SK-N-SH treated with all-trans-retinoic acid at 6 μM for 48 hours (cell line): ENCODE measurements at regions not wholly inside any gene's neighbourhood (a gene's known extent, or its start where the extent isn't known, plus 50 kb on each side); places are given as distances from the start of the nearest gene placed in this dataset.

ENCODE experiments used
- ATAC-seq: fragments of 200-7000 bp; cut with Tn5 transposase; 3 replicates; pipeline ENCODE4 v1.9.1; 2020; ENCODE audit warnings: mild to moderate bottlenecking, moderate library complexity
- ARNTL ChIP-seq: fragments of 450-650 bp; formaldehyde crosslinking; IDR thresholded peaks from 2 replicates; pipeline ENCODE4 v1.5.0; 2020; ENCODE audit warnings: low read depth, mild to moderate bottlenecking, moderate library complexity, borderline replicate concordance
- BACH2 ChIP-seq: fragments of 250-450 bp; sonication (Bioruptor Pico); IDR thresholded peaks from 2 replicates; pipeline ENCODE4 v1.9.0; 2021; ENCODE audit warnings: mild to moderate bottlenecking, borderline replicate concordance
- CREB5 ChIP-seq: fragments of 250-450 bp; sonication (Bioruptor Pico); IDR thresholded peaks from 2 replicates; pipeline ENCODE4 v1.5.1; 2020; ENCODE audit warnings: low read depth, mild to moderate bottlenecking, moderate library complexity
- CSDC2 ChIP-seq: fragments of 250-450 bp; sonication (Bioruptor Pico); IDR thresholded peaks from 2 replicates; pipeline ENCODE4 v1.5.0; 2020; ENCODE audit warnings: mild to moderate bottlenecking, moderate library complexity
- CSRNP3 ChIP-seq: fragments of 250-450 bp; sonication (Bioruptor Pico); IDR thresholded peaks from 2 replicates; pipeline ENCODE4 v1.5.1; 2021; ENCODE audit warnings: mild to moderate bottlenecking, moderate library complexity
- ESRRG ChIP-seq: fragments of 250-450 bp; sonication (Bioruptor Pico); IDR thresholded peaks from 2 replicates; pipeline ENCODE4 v1.6.1; 2021; ENCODE audit warnings: mild to moderate bottlenecking
- ISL1 ChIP-seq: fragments of 250-450 bp; sonication (Bioruptor Pico); IDR thresholded peaks from 2 replicates; pipeline ENCODE4 v2.1.2; 2022; ENCODE audit warnings: mild to moderate bottlenecking, moderate library complexity
- OSR1 ChIP-seq: fragments of 250-450 bp; sonication (Bioruptor Pico); IDR thresholded peaks from 2 replicates; pipeline ENCODE4 v1.8.0; 2022; ENCODE audit warnings: moderate library complexity, mild to moderate bottlenecking, inconsistent platforms
- PATZ1 ChIP-seq: fragments of 250-450 bp; sonication (Bioruptor Pico); IDR thresholded peaks from 2 replicates; pipeline ENCODE4 v1.8.0; 2020; ENCODE audit warnings: mild to moderate bottlenecking, moderate library complexity, borderline replicate concordance
- POU6F1 ChIP-seq: fragments of 250-450 bp; sonication (Bioruptor Pico); IDR thresholded peaks from 2 replicates; pipeline ENCODE4 v1.8.0; 2021; ENCODE audit warnings: low read depth, mild to moderate bottlenecking, moderate library complexity, borderline replicate concordance
- PPARA ChIP-seq: fragments of 250-450 bp; sonication (Bioruptor Pico); IDR thresholded peaks from 2 replicates; pipeline ENCODE4 v1.5.0; 2020; ENCODE audit warnings: mild to moderate bottlenecking, borderline replicate concordance
- RARB ChIP-seq: fragments of 250-450 bp; sonication (Bioruptor Pico); IDR thresholded peaks from 2 replicates; pipeline ENCODE4 v1.8.0; 2021; ENCODE audit warnings: mild to moderate bottlenecking, moderate library complexity
- TCF4 ChIP-seq: fragments of 250-450 bp; sonication (Bioruptor Pico); IDR thresholded peaks from 2 replicates; pipeline ENCODE4 v1.8.0; 2021; ENCODE audit warnings: mild to moderate bottlenecking, moderate library complexity, borderline replicate concordance
- TOX ChIP-seq: fragments of 250-450 bp; sonication (Bioruptor Pico); IDR thresholded peaks from 2 replicates; pipeline ENCODE4 v1.8.0; 2021; ENCODE audit warnings: mild to moderate bottlenecking, moderate library complexity, borderline replicate concordance
- ZFP3 ChIP-seq: fragments of 250-450 bp; sonication (Bioruptor Pico); IDR thresholded peaks from 2 replicates; pipeline ENCODE4 v1.5.0; 2020; ENCODE audit warnings: mild to moderate bottlenecking, moderate library complexity
- ZFP30 ChIP-seq: fragments of 450-650 bp; formaldehyde crosslinking; IDR thresholded peaks from 2 replicates; pipeline ENCODE4 v1.5.0; 2022; ENCODE audit warnings: mild to moderate bottlenecking, moderate library complexity
- ZNF565 ChIP-seq: fragments of 450-650 bp; formaldehyde crosslinking; conservative IDR thresholded peaks from 2 replicates; pipeline ENCODE4 v1.5.0; 2020; ENCODE audit warnings: low read depth, mild to moderate bottlenecking, moderate library complexity
- ZNF70 ChIP-seq: fragments of 450-650 bp; formaldehyde crosslinking; IDR thresholded peaks from 2 replicates; pipeline ENCODE4 v1.5.0; 2020; ENCODE audit warnings: mild to moderate bottlenecking, moderate library complexity
- ZNF8 ChIP-seq: fragments of 450-650 bp; formaldehyde crosslinking; IDR thresholded peaks from 2 replicates; pipeline ENCODE4 v1.5.0; 2020; ENCODE audit warnings: mild to moderate bottlenecking, moderate library complexity
- TF ChIP-seq, protein P1 (sequence below): fragments of 250-450 bp; sonication (Bioruptor Pico); IDR thresholded peaks from 2 replicates; pipeline ENCODE4 v1.5.0; 2020; ENCODE audit warnings: mild to moderate bottlenecking, moderate library complexity

GRCh38 chr10:117818721-117819120 is 228.0 kb downstream of the RAB11FIP2 start:
- no peak for TF ChIP-seq CSDC2 (CRISPR knock-in tag)
- TF ChIP-seq RARB (CRISPR knock-in tag) = no peak
- TF ChIP-seq BACH2 (CRISPR knock-in tag) = no peak
- TF ChIP-seq ESRRG (CRISPR knock-in tag) = no peak
- TF ChIP-seq ISL1 (CRISPR knock-in tag) = no peak
- TF ChIP-seq TCF4 (CRISPR knock-in tag) = no peak
- ATAC-seq = no peak

DNA sequence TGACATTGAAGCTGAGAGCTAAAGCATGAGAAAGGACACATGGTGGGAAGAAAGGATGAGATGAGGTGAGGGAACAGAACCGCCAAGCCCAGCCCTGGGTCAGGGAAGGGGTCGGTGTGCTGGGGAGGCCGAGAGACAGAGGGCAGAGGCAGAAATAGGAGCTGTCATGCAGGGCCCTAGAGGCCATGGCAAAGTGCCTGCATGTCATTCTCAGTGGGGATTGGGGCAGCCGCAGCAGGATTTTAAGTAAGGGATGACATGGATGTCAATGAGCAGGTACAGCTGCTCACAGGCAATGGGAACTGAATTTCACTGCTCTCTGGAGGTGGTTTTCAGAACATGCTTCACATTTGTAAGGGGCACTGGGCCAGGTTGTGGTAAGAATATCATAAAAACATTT is 227.4 kb downstream of the RAB11FIP2 start:
- ATAC-seq = no peak
- no peak for TF ChIP-seq RARB (CRISPR knock-in tag)
- no peak for TF ChIP-seq PATZ1
- TF ChIP-seq CREB5 (CRISPR knock-in tag) = no peak
- no peak for TF ChIP-seq ESRRG (CRISPR knock-in tag)
- TF ChIP-seq, protein P1, sequence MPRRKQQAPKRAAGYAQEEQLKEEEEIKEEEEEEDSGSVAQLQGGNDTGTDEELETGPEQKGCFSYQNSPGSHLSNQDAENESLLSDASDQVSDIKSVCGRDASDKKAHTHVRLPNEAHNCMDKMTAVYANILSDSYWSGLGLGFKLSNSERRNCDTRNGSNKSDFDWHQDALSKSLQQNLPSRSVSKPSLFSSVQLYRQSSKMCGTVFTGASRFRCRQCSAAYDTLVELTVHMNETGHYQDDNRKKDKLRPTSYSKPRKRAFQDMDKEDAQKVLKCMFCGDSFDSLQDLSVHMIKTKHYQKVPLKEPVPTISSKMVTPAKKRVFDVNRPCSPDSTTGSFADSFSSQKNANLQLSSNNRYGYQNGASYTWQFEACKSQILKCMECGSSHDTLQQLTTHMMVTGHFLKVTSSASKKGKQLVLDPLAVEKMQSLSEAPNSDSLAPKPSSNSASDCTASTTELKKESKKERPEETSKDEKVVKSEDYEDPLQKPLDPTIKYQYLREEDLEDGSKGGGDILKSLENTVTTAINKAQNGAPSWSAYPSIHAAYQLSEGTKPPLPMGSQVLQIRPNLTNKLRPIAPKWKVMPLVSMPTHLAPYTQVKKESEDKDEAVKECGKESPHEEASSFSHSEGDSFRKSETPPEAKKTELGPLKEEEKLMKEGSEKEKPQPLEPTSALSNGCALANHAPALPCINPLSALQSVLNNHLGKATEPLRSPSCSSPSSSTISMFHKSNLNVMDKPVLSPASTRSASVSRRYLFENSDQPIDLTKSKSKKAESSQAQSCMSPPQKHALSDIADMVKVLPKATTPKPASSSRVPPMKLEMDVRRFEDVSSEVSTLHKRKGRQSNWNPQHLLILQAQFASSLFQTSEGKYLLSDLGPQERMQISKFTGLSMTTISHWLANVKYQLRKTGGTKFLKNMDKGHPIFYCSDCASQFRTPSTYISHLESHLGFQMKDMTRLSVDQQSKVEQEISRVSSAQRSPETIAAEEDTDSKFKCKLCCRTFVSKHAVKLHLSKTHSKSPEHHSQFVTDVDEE (CRISPR knock-in tag) = no peak
- TF ChIP-seq TCF4 (CRISPR knock-in tag) = no peak
- TF ChIP-seq ZNF8 = no peak
- TF ChIP-seq POU6F1 (CRISPR knock-in tag) = no peak
- TF ChIP-seq CSDC2 (CRISPR knock-in tag) = no peak
- TF ChIP-seq OSR1 (CRISPR knock-in tag) = no peak
- TF ChIP-seq TOX (CRISPR knock-in tag) = no peak
- no peak for TF ChIP-seq ZFP3 (CRISPR knock-in tag)
- no peak for TF ChIP-seq PPARA
- no peak for TF ChIP-seq ARNTL
- TF ChIP-seq CSRNP3 = no peak
- no peak for TF ChIP-seq BACH2 (CRISPR knock-in tag)

GRCh38 chr10:117823980-117824379 is 222.8 kb downstream of the RAB11FIP2 start:
- TF ChIP-seq ESRRG (CRISPR knock-in tag) (no peak), ZNF70 (no peak), RARB (CRISPR knock-in tag) (no peak), ARNTL (no peak), TOX (CRISPR knock-in tag) (no peak)
- ATAC-seq = no peak

GRCh38 chr10:117830205-117830604 is 216.5 kb downstream of the RAB11FIP2 start:
- ATAC-seq = no peak
- TF ChIP-seq, protein P1 (CRISPR knock-in tag) = no peak
- TF ChIP-seq ZFP3 (CRISPR knock-in tag) (no peak), ZNF565 (CRISPR knock-in tag) (no peak), TOX (CRISPR knock-in tag) (no peak), TCF4 (CRISPR knock-in tag) (no peak), BACH2 (CRISPR knock-in tag) (no peak), ISL1 (CRISPR knock-in tag) (no peak), CREB5 (CRISPR knock-in tag) (no peak), ZFP30 (CRISPR knock-in tag) (no peak), OSR1 (CRISPR knock-in tag) (no peak), ZNF8 (no peak), RARB (CRISPR knock-in tag) (no peak), PPARA (no peak), ZNF70 (no peak), ESRRG (CRISPR knock-in tag) (no peak)
